NT2/D1 (cell line): ENCODE measurements at regions not wholly inside any gene's neighbourhood (a gene's known extent, or its start where the extent isn't known, plus 50 kb on each side); places are given as distances from the start of the nearest gene placed in this dataset.

Experiments
- DNase-seq: peaks from one replicate; pipeline ENCODE4 v3.0.0-alpha.2; 2011; ENCODE audit warnings: low read depth, low spot score
- H3K27me3 ChIP-seq: 2 replicates; pipeline ENCODE4 v1.6.0; 2011; ENCODE audit warnings: mild to moderate bottlenecking; ENCODE audit not compliant: insufficient read length, insufficient read depth
- H3K36me3 ChIP-seq: 2 replicates; pipeline ENCODE4 v1.6.1; 2011; ENCODE audit warnings: mild to moderate bottlenecking, low read length, mixed read lengths; ENCODE audit not compliant: insufficient read depth, insufficient read length
- H3K4me1 ChIP-seq: 2 replicates; pipeline ENCODE4 v1.5.1; 2011; ENCODE audit not compliant: insufficient read depth, insufficient read length
- H3K4me3 ChIP-seq: 2 replicates; pipeline ENCODE4 v1.5.1; 2011; ENCODE audit warnings: low read depth; ENCODE audit not compliant: insufficient read length
- H3K9ac ChIP-seq: 2 replicates; pipeline ENCODE4 v1.6.0; 2011; ENCODE audit warnings: low read depth; ENCODE audit not compliant: insufficient read length
- H3K9me3 ChIP-seq: 2 replicates; pipeline ENCODE4 v1.5.1; 2011; ENCODE audit warnings: mild to moderate bottlenecking, low read length; ENCODE audit not compliant: insufficient read depth
- SUZ12 ChIP-seq: IDR thresholded peaks from 2 replicates; pipeline ENCODE4 v1.6.1; 2011; ENCODE audit not compliant: insufficient read length, insufficient read depth; ENCODE audit errors: extremely low read depth
- YY1 ChIP-seq: IDR thresholded peaks from 2 replicates; pipeline ENCODE4 v1.6.1; 2011; ENCODE audit not compliant: insufficient read length, insufficient read depth
- ZNF274 ChIP-seq: IDR thresholded peaks from 2 replicates; pipeline ENCODE4 v1.6.1; 2011; ENCODE audit warnings: mild to moderate bottlenecking, low read depth, low read length

DNA sequence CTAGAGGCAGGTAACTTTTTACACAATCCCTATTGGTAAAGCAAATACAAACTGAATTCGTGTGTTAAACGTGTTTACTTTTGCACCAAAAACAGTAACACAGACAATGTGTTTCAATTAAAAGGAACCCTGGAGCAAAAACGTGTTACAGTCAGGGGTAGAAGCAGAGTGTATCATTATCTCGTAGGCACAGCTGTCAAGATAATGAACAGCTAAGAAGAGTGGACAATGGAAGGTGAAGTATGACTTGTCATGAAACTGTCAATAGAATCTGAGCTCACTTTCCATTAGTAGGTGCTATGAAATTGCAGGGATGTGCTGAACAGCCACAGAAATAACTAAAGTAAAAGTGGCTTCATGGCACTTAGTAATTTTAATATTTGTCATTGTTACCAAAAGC is 1229.8 kb upstream of the WWC1 start:
- TF ChIP-seq SUZ12 (no peak), YY1 (no peak), ZNF274 (no peak)
- Histone ChIP-seq H3K9ac (no peak overlapping the region), H3K36me3 (no peaks in the 10 kb centered on the region), H3K27me3 (no peaks in the 10 kb centered on the region), H3K4me3 (no peak overlapping the region), H3K9me3 (no peaks in the 10 kb centered on the region), H3K4me1 (peaks cover 2% of the 10 kb centered on the region)
- DNase-seq, result no peak

- Histone ChIP-seq H3K9ac (no peak overlapping the region), H3K4me3 (no peak overlapping the region), H3K9me3 (no peaks in the 10 kb centered on the region), H3K36me3 (no peaks in the 10 kb centered on the region), H3K27me3 (no peaks in the 10 kb centered on the region), H3K4me1 (peaks cover 2% of the 10 kb centered on the region)
- no peak for DNase-seq
- no peak for TF ChIP-seq ZNF274
- no peak for TF ChIP-seq SUZ12
- no peak for TF ChIP-seq YY1
Observed at GRCh38 chr5:167063116-167063515, 1228.3 kb upstream of the WWC1 start.

- Histone ChIP-seq H3K36me3 (no peaks in the 10 kb centered on the region), H3K27me3 (no peaks in the 10 kb centered on the region), H3K4me1 (peaks cover 2% of the 10 kb centered on the region), H3K4me3 (no peak overlapping the region), H3K9me3 (no peaks in the 10 kb centered on the region), H3K9ac (no peak overlapping the region)
- TF ChIP-seq ZNF274 (no peak), YY1 (no peak), SUZ12 (no peak)
- DNase-seq, result no peak
Observed at GRCh38 chr5:167063788-167064187, 1227.7 kb upstream of the WWC1 start.

GRCh38 chr5:167064198-167064776 is 1227.2 kb upstream of the WWC1 start:
- Histone ChIP-seq H3K9me3 (no peaks in the 10 kb centered on the region), H3K9ac (no peak overlapping the region), H3K4me1 (peaks cover 2% of the 10 kb centered on the region), H3K36me3 (no peaks in the 10 kb centered on the region), H3K4me3 (no peak overlapping the region), H3K27me3 (no peaks in the 10 kb centered on the region)
- no peak for DNase-seq
- no peak for TF ChIP-seq ZNF274
- TF ChIP-seq YY1, result no peak
- TF ChIP-seq SUZ12, result no peak

DNA sequence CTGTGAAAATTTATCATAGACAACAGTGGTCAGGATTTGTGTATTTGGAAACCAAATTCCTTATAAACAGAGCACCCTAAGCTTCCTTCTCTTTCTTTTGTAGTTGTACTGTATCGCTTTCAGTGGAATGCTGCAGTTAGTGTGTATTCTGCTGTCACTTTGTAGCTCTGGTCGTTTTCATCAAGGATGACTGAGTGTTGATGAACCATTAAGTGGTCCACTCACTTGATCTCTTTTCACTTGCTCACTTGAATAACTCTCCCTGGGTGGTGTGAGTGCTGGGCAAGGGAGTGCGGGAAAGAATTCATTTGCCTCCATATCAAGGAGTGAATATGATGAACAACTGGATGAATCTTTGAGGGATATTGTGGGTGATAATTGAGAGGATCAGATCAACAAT is 1225.7 kb upstream of the WWC1 start:
- no peaks in the 10 kb centered on the region for H3K36me3 ChIP-seq
- no peak for TF ChIP-seq YY1
- TF ChIP-seq ZNF274, result no peak
- no peak for TF ChIP-seq SUZ12
- peaks cover 2% of the 10 kb centered on the region for H3K4me1 ChIP-seq
- no peak overlapping the region for H3K9ac ChIP-seq
- no peaks in the 10 kb centered on the region for H3K9me3 ChIP-seq
- H3K4me3 ChIP-seq, result no peak overlapping the region
- no peaks in the 10 kb centered on the region for H3K27me3 ChIP-seq
- no peak for DNase-seq

DNA sequence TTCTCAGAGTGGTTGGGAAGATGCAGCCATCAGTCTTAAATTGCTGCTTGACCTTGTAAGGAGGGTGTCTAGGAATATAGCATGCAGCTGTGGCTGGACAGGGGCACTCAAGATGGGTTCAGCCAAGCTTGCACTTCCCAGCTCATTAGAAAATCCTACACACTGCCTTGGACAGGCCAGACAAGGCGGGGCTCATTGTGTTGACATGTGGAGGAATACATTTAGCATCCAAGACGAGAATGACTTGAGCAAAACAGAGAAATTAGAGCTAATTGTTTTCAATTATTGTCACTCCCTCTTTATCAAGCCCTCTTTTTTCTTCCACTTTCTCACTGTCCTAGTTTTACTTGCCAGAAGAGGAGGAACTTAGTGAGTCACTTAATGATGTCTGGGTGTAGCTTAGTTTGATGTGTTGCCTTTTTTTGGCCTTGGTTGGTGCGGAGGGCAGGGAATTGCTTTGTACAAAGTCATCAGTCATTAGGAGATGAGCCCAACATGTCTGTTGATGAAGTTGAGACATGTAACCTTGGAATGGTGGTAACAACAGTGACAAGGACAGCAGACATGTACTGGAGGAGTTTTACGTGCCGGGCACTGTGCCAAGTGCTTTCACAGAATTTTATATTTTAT is 1219.3 kb upstream of the WWC1 start:
- no peaks in the 10 kb centered on the region for H3K4me1 ChIP-seq
- no peaks in the 10 kb centered on the region for H3K36me3 ChIP-seq
- DNase-seq, result no peak
- no peak overlapping the region for H3K4me3 ChIP-seq
- no peaks in the 10 kb centered on the region for H3K9me3 ChIP-seq
- no peak overlapping the region for H3K9ac ChIP-seq
- no peaks in the 10 kb centered on the region for H3K27me3 ChIP-seq
- TF ChIP-seq ZNF274 (no peak), SUZ12 (no peak), YY1 (no peak)

DNA sequence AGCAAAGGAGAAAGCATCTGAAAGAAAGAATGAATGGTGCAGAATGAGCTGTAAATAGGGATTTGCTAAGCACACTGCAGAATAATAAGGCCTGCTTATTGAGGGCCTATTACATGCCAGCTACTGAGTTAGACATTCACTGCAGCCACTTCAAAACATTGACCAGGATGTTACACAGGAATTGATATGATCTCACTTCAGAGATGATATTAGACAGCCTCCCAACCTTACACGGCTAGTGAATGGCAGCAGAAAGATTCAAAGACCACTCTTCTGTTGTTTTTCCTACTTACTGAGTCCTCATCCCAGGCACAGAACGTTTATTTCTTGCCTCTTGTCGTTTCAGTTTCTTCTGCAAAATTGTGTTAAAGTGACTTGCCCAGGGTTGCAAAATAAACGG is 1209.9 kb upstream of the WWC1 start:
- Histone ChIP-seq H3K9me3 (no peaks in the 10 kb centered on the region), H3K4me3 (no peak overlapping the region), H3K4me1 (no peaks in the 10 kb centered on the region), H3K27me3 (no peaks in the 10 kb centered on the region), H3K9ac (no peak overlapping the region), H3K36me3 (no peaks in the 10 kb centered on the region)
- TF ChIP-seq ZNF274, result no peak
- DNase-seq, result no peak

GRCh38 chr5:167096816-167097215 is 1194.6 kb upstream of the WWC1 start:
- Histone ChIP-seq H3K4me3 (no peak overlapping the region), H3K9me3 (no peaks in the 10 kb centered on the region), H3K36me3 (no peaks in the 10 kb centered on the region), H3K27me3 (no peaks in the 10 kb centered on the region), H3K4me1 (no peaks in the 10 kb centered on the region), H3K9ac (no peak overlapping the region)
- TF ChIP-seq YY1, result no peak
- TF ChIP-seq ZNF274, result no peak
- no peak for TF ChIP-seq SUZ12
- no peak for DNase-seq
